ENCODE measurements at regions not wholly inside any gene's neighbourhood (a gene's known extent, or its start where the extent isn't known, plus 50 kb on each side); places are given as distances from the start of the nearest gene placed in this dataset.

GRCh38 chr18:75341897-75342296 is 85.6 kb downstream of the SMIM21 start:
- no peak for TF ChIP-seq CTCF (conservative IDR thresholded peaks at IDR 0.05)
- Mint-ChIP-seq H3K27ac (ENCODE audit: unreplicated experiment) (no peak overlapping the region), H3K36me3 (ENCODE audit: low read depth) (no peaks in the 10 kb centered on the region), H3K4me1 (peaks cover 30% of the 10 kb centered on the region), H3K4me3 (no peak overlapping the region), H3K27me3 (ENCODE audit: low read depth) (peaks cover 94% of the 10 kb centered on the region), H3K9me3 (no peaks in the 10 kb centered on the region)
- DNase-seq (ENCODE audit: low read depth, low spot score), result no peak

GRCh38 chr18:75341267-75341666 is 86.2 kb downstream of the SMIM21 start:
- no peak for TF ChIP-seq CTCF (conservative IDR thresholded peaks at IDR 0.05)
- no peaks in the 10 kb centered on the region for H3K36me3 Mint-ChIP-seq (ENCODE audit: low read depth)
- DNase-seq (ENCODE audit: low read depth, low spot score), result no peak
- no peaks in the 10 kb centered on the region for H3K9me3 Mint-ChIP-seq
- H3K27ac Mint-ChIP-seq (ENCODE audit: unreplicated experiment), result no peak overlapping the region
- peaks cover 91% of the 10 kb centered on the region for H3K27me3 Mint-ChIP-seq (ENCODE audit: low read depth)
- no peak overlapping the region for H3K4me3 Mint-ChIP-seq
- peaks cover 30% of the 10 kb centered on the region for H3K4me1 Mint-ChIP-seq

- no peak overlapping the region for H3K27ac Mint-ChIP-seq (ENCODE audit: unreplicated experiment)
- H3K36me3 Mint-ChIP-seq (ENCODE audit: low read depth), result no peaks in the 10 kb centered on the region
- DNase-seq (ENCODE audit: low read depth, low spot score), result no peak
- H3K4me1 Mint-ChIP-seq, result peaks cover 30% of the 10 kb centered on the region
- H3K27me3 Mint-ChIP-seq (ENCODE audit: low read depth), result peaks cover 87% of the 10 kb centered on the region
- no peak overlapping the region for H3K4me3 Mint-ChIP-seq
- H3K9me3 Mint-ChIP-seq, result no peaks in the 10 kb centered on the region
- TF ChIP-seq CTCF (conservative IDR thresholded peaks at IDR 0.05), result no peak
Observed at GRCh38 chr18:75339936-75340605, 87.4 kb downstream of the SMIM21 start.
